HCT116 (cell line): ENCODE measurements at regions not wholly inside any gene's neighbourhood (a gene's known extent, or its start where the extent isn't known, plus 50 kb on each side); places are given as distances from the start of the nearest gene placed in this dataset.

Source experiments
- ATAC-seq: fragments of 200-7000 bp; cut with Tn5 transposase; 2 replicates; pipeline ENCODE4 v1.9.1; 2020; ENCODE audit warnings: mild to moderate bottlenecking, moderate library complexity
- BruUV-seq: library from RNA; stranded (reverse); fragments of 400-500 nt; replicated peaks from 2 replicates; lab custom pipeline; 2021; lab: Mats Ljungman, UMichigan
- CTCF ChIA-PET: fragments of 300-600 bp; sonication (Branson Sonifier 250); formaldehyde crosslinking; loops from one replicate; lab custom pipeline; 2021; ENCODE audit warnings: antibody characterized with exemption; lab: Charles Lee
- POLR2A ChIA-PET: fragments of 300-600, 350-600 bp; sonication (Branson Sonifier 250); formaldehyde crosslinking; loops from one replicate; lab custom pipeline; 2021; ENCODE audit warnings: antibody characterized with exemption; lab: Charles Lee
- RAD21 ChIA-PET, 2 experiments: fragments of 300-600 bp; sonication (Branson Sonifier 250); formaldehyde crosslinking; loops; one replicate each; lab custom pipeline; 2023; ENCODE audit warnings: low total read pairs in 2 of 2; ENCODE audit not compliant: uncharacterized antibody in 2 of 2, unreplicated experiment in 2 of 2, low non-redundant PET in 1 of 2; lab: Charles Lee
- DNase-seq: peaks from one replicate; pipeline ENCODE4 v3.0.0-alpha.2; 2010; ENCODE audit warnings: low read depth, low spot score
- H2AFZ ChIP-seq: fragments of 200-600 bp; shearing (Covaris generic), sonication (generic); 2 replicates; pipeline ENCODE4 v1.6.1; 2017; ENCODE audit warnings: low read depth, mixed run types, mixed read lengths, antibody characterized with exemption, low read length; ENCODE audit not compliant: poor library complexity, severe bottlenecking
- H3K27ac ChIP-seq: 2 replicates; pipeline ENCODE4 v1.5.1; 2012; ENCODE audit warnings: low read depth, low read length
- H3K27me3 ChIP-seq: fragments of 200-600 bp; sonication (generic); 2 replicates; pipeline ENCODE4 v1.6.1; 2016; ENCODE audit warnings: mixed run types, low read length, mixed read lengths; ENCODE audit not compliant: insufficient read depth
- H3K36me3 ChIP-seq, 2 experiments: fragments of 200-500 bp in 1 of 2; fragments of 200-600 bp in 1 of 2; sonication (Bioruptor generic) in 1 of 2; sonication (generic) in 1 of 2; 2 replicates each; pipeline versions ENCODE4 v1.5.1 to v1.6.1; 2014 to 2016; ENCODE audit warnings: low read length in 2 of 2, inconsistent platforms in 1 of 2, mixed read lengths in 1 of 2, mixed run types in 1 of 2; ENCODE audit not compliant: insufficient read depth in 2 of 2, control insufficient read depth in 1 of 2
- H3K4me1 ChIP-seq, 2 experiments: fragments of 200-600 bp in 1 of 2; sonication (generic) in 1 of 2; 2 replicates each; pipeline versions ENCODE4 v1.5.1 to v1.6.1; 2012 to 2017; ENCODE audit warnings: low read length in 2 of 2, inconsistent platforms in 1 of 2, mild to moderate bottlenecking in 1 of 2, mixed read lengths in 1 of 2, mixed run types in 1 of 2, moderate library complexity in 1 of 2; ENCODE audit not compliant: insufficient read depth in 2 of 2, control insufficient read depth in 1 of 2
- H3K4me2 ChIP-seq: fragments of 200-600 bp; sonication (generic); 2 replicates; pipeline ENCODE4 v1.6.1; 2017; ENCODE audit warnings: mixed run types, low read length, mixed read lengths
- H3K4me3 ChIP-seq, 2 experiments: fragments of 200-600 bp in 1 of 2; sonication (generic) in 1 of 2; replicated peaks in 1 of 2; 2 replicates each; pipeline ENCODE4 v1.5.1; 2011 to 2016; ENCODE audit warnings: low read length in 2 of 2, control low read depth in 1 of 2, low read depth in 1 of 2, mild to moderate bottlenecking in 1 of 2, mixed read lengths in 1 of 2, mixed run types in 1 of 2
- H3K79me2 ChIP-seq: fragments of 200-600 bp; sonication (generic); 2 replicates; pipeline ENCODE4 v1.6.1; 2017; ENCODE audit warnings: mild to moderate bottlenecking, mixed run types, low read length, moderate library complexity, mixed read lengths; ENCODE audit not compliant: insufficient read depth
- H3K9ac ChIP-seq: fragments of 200-600 bp; sonication (generic); 2 replicates; pipeline ENCODE4 v1.6.1; 2016; ENCODE audit warnings: low read length, mixed read lengths
- H3K9me2 ChIP-seq: fragments of 200-600 bp; sonication (generic), shearing (Covaris generic); 2 replicates; pipeline ENCODE4 v1.6.1; 2017; ENCODE audit warnings: mixed run types, mild to moderate bottlenecking, moderate library complexity; ENCODE audit not compliant: insufficient read depth
- H3K9me3 ChIP-seq, 2 experiments: fragments of 200-500 bp in 1 of 2; fragments of 200-600 bp in 1 of 2; sonication (Bioruptor generic) in 1 of 2; sonication (generic) in 1 of 2; 2 replicates each; pipeline ENCODE4 v1.6.1; 2014 to 2017; ENCODE audit warnings: low read length in 2 of 2, mixed read lengths in 2 of 2, inconsistent platforms in 1 of 2, low read depth in 1 of 2, mild to moderate bottlenecking in 1 of 2, mixed run types in 1 of 2, moderate library complexity in 1 of 2; ENCODE audit not compliant: control insufficient read depth in 1 of 2, insufficient read depth in 1 of 2
- H4K20me1 ChIP-seq: fragments of 200-600 bp; sonication (generic), shearing (Covaris generic); 2 replicates; pipeline ENCODE4 v1.6.1; 2017; ENCODE audit warnings: mixed run types, mild to moderate bottlenecking, moderate library complexity; ENCODE audit not compliant: insufficient read depth
- CEBPB ChIP-seq: IDR thresholded peaks from 2 replicates; pipeline ENCODE4 v1.6.1; 2012; ENCODE audit warnings: low read depth
- ELF1 ChIP-seq: IDR thresholded peaks from 2 replicates; pipeline ENCODE4 v1.6.1; 2012; ENCODE audit warnings: low read depth, borderline replicate concordance
- EZH2 ChIP-seq: fragments of 200-600 bp; sonication (generic); IDR thresholded peaks from 2 replicates; pipeline ENCODE4 v1.6.1; 2017; ENCODE audit warnings: antibody characterized with exemption, mixed run types
- EZH2phosphoT487 ChIP-seq: fragments of 200-600 bp; IDR thresholded peaks from 2 replicates; pipeline ENCODE4 v1.6.1; 2018; ENCODE audit warnings: antibody characterized with exemption, borderline replicate concordance
- FOSL1 ChIP-seq: IDR thresholded peaks from 2 replicates; pipeline ENCODE4 v1.6.1; 2012; ENCODE audit warnings: low read depth
- JUND ChIP-seq: IDR thresholded peaks from 2 replicates; pipeline ENCODE4 v1.6.1; 2012
- POLR2AphosphoS5 ChIP-seq: IDR thresholded peaks from 2 replicates; pipeline ENCODE4 v1.6.1; 2011; ENCODE audit warnings: mild to moderate bottlenecking, low read depth, low read length, moderate library complexity
- RAD21 ChIP-seq: IDR thresholded peaks from 2 replicates; pipeline ENCODE4 v1.6.1; 2012; ENCODE audit warnings: low read depth, mild to moderate bottlenecking
- SP1 ChIP-seq: IDR thresholded peaks from 2 replicates; pipeline ENCODE4 v1.6.1; 2012; ENCODE audit warnings: low read depth
- TCF7L2 ChIP-seq: IDR thresholded peaks from 2 replicates; pipeline ENCODE4 v1.7.0; 2011; ENCODE audit warnings: borderline replicate concordance, inconsistent platforms; ENCODE audit not compliant: insufficient read depth, insufficient read length; ENCODE audit errors: extremely low read depth
- ZFX ChIP-seq: fragments of 450-650 bp; IDR thresholded peaks from 2 replicates; pipeline ENCODE4 v1.6.1; 2017
- ZNF274 ChIP-seq: fragments of 200-500 bp; sonication (Bioruptor generic); IDR thresholded peaks from 2 replicates; pipeline ENCODE4 v1.6.1; 2014; ENCODE audit warnings: mild to moderate bottlenecking, low read depth, low read length, inconsistent platforms
- intact Hi-C: fragments of 100-400 bp; cut with micrococcal nuclease; formaldehyde crosslinking; loops from 2 replicates; pipeline ENCODE4 v1.10.0; 2022

GRCh38 chr4:44861756-44862155 is 135.4 kb upstream of the GNPDA2 start:
- no peak for TF ChIP-seq CEBPB
- TF ChIP-seq EZH2phosphoT487 = no peak
- TF ChIP-seq FOSL1 = no peak
- TF ChIP-seq ZFX = no peak
- TF ChIP-seq ELF1 = no peak
- no peak for TF ChIP-seq EZH2
- TF ChIP-seq RAD21 = no peak
- no peak for TF ChIP-seq ZNF274
- no peak for TF ChIP-seq POLR2AphosphoS5
- TF ChIP-seq SP1 = no peak
- no peak for TF ChIP-seq TCF7L2
- TF ChIP-seq JUND = no peak
- intact Hi-C loops = no loop called here
- no TSS peak for BruUV-seq
- Histone ChIP-seq H3K4me2 (no peak overlapping the region), H3K79me2 (no peaks in the 10 kb centered on the region), H3K4me3 (no peak overlapping the region), H3K36me3 (no peaks in the 10 kb centered on the region), H3K27ac (no peak overlapping the region), H4K20me1 (no peaks in the 10 kb centered on the region), H3K27me3 (no peaks in the 10 kb centered on the region), H3K9ac (no peak overlapping the region), H3K4me1 (no peaks in the 10 kb centered on the region), H3K9me3 (peaks cover 0 to 4% of the 10 kb centered on the region in 2 experiments; a peak in 1 of 4 replicates), H2AFZ (no peak overlapping the region), H3K9me2 (no peaks in the 10 kb centered on the region)
- CTCF ChIA-PET = no interaction called here
- ATAC-seq (no peak), DNase-seq (no peak)
- POLR2A ChIA-PET = no interaction called here
- RAD21 ChIA-PET = no interaction called here

- DNase-seq (no peak), ATAC-seq (no peak)
- Histone ChIP-seq H3K79me2 (no peaks in the 10 kb centered on the region), H4K20me1 (no peaks in the 10 kb centered on the region), H2AFZ (no peak overlapping the region), H3K4me3 (no peak overlapping the region), H3K9me3 (no peaks in the 10 kb centered on the region), H3K9ac (no peak overlapping the region), H3K36me3 (no peaks in the 10 kb centered on the region), H3K4me2 (no peak overlapping the region), H3K27ac (no peak overlapping the region), H3K9me2 (no peaks in the 10 kb centered on the region), H3K27me3 (no peaks in the 10 kb centered on the region), H3K4me1 (no peaks in the 10 kb centered on the region)
- ChIA-PET CTCF (no interaction called here), POLR2A (no interaction called here), RAD21 (no interaction called here)
- TF ChIP-seq RAD21 = no peak
- no peak for TF ChIP-seq SP1
- TF ChIP-seq FOSL1 = no peak
- no peak for TF ChIP-seq ELF1
- no peak for TF ChIP-seq CEBPB
- intact Hi-C loops = no loop called here
- no TSS peak for BruUV-seq
Observed at GRCh38 chr4:44859477-44859876, 133.1 kb upstream of the GNPDA2 start.
